Right cardiac atrium (tissue), 5 donors: ENCODE measurements at regions not wholly inside any gene's neighbourhood (a gene's known extent, or its start where the extent isn't known, plus 50 kb on each side); places are given as distances from the start of the nearest gene placed in this dataset.

Source experiments
- ATAC-seq, 2 donors: fragments of 200-7000 bp; cut with Tn5 transposase; one replicate each; pipeline versions ENCODE4 v1.8.0 to v1.9.1; 2020; ENCODE audit warnings: moderate library complexity in 2 of 2, mild to moderate bottlenecking in 1 of 2
- DNase-seq, 3 donors: peaks; one replicate each; pipeline ENCODE4 v3.0.0-alpha.2; 2020
- H3K27ac ChIP-seq: one replicate; pipeline ENCODE4 v1.5.1; 2013; ENCODE audit warnings: mild to moderate bottlenecking, low read length, control low read depth, moderate library complexity
- H3K27me3 ChIP-seq: one replicate; pipeline ENCODE4 v1.6.1; 2013; ENCODE audit not compliant: control insufficient read depth, insufficient read depth
- H3K4me1 ChIP-seq: one replicate; pipeline ENCODE4 v1.6.1; 2013; ENCODE audit warnings: low read length; ENCODE audit not compliant: control insufficient read depth, insufficient read depth
- H3K4me3 ChIP-seq: one replicate; pipeline ENCODE4 v1.5.1; 2013; ENCODE audit warnings: low read length, control low read depth
- H3K9me3 ChIP-seq: one replicate; pipeline ENCODE4 v1.6.1; 2013; ENCODE audit warnings: low read length; ENCODE audit not compliant: control insufficient read depth
- WGBS: extraction: QIAGEN DNeasy Blood & Tissue Kit; methylation state at CpG from one replicate; pipeline ENCODE4 v1.1.7; 2013; 5-methylcytosine and 5-hydroxymethylcytosine counted together
- intact Hi-C, 4 donors: fragments of 100-400 bp; cut with DNase I; formaldehyde crosslinking; loops; one replicate each; pipeline versions ENCODE4 v1.11.0 to v1.14.0; 2022 to 2023
- donor health status: healthy with polysubstance abuse.
- donor health status: DM: no; HTN: yes; CAD: no.
- donor health status: DM: no; HTN: no; CAD: no.
- donor health status: DM: no; HTN: yes; CAD: no; lungs with severe emphysema.
- donor health status: DM: yes; HTN: yes; CAD: no.

- no peak for ATAC-seq
- no peak for DNase-seq
- no peak overlapping the region for H3K27ac ChIP-seq
- H3K9me3 ChIP-seq: no peaks in the 10 kb centered on the region
- WGBS: 59% methylated on average over 3 of the region's 3 CpGs
- intact Hi-C loops: no loop called here
- no peak overlapping the region for H3K4me3 ChIP-seq
- peaks cover 14% of the 10 kb centered on the region for H3K4me1 ChIP-seq
- H3K27me3 ChIP-seq: no peaks in the 10 kb centered on the region
Measured at GRCh38 chr2:71749671-71750101, 296.3 kb downstream of the DYSF start.

GRCh38 chr2:71748227-71748626 lies 294.9 kb downstream of the DYSF start:
- Histone ChIP-seq H3K27me3 (no peaks in the 10 kb centered on the region), H3K27ac (peak overlapping the region; percentile 62), H3K9me3 (no peaks in the 10 kb centered on the region), H3K4me3 (no peak overlapping the region), H3K4me1 (peaks cover 21% of the 10 kb centered on the region)
- WGBS: 58% methylated on average over 5 of the region's 5 CpGs
- DNase-seq: peak; percentile 66 to 88 (median 86)
- ATAC-seq: peak; percentile 67 to 82
- intact Hi-C loops: no loop called here

- Histone ChIP-seq H3K27ac (peak overlapping the region; percentile 62), H3K27me3 (no peaks in the 10 kb centered on the region), H3K4me1 (peaks cover 22% of the 10 kb centered on the region), H3K9me3 (no peaks in the 10 kb centered on the region), H3K4me3 (no peak overlapping the region)
- intact Hi-C loops: no loop called here
- no peak for ATAC-seq
- WGBS: 90% methylated on average over 4 of the region's 4 CpGs
- DNase-seq: no peak
Measured at GRCh38 chr2:71747559-71747958, 294.2 kb downstream of the DYSF start.

- Histone ChIP-seq H3K4me3 (no peak overlapping the region), H3K27ac (peak overlapping the region; percentile 1), H3K27me3 (no peaks in the 10 kb centered on the region), H3K9me3 (no peaks in the 10 kb centered on the region), H3K4me1 (peaks cover 25% of the 10 kb centered on the region)
- ATAC-seq: peak; percentile 83
- peak; percentile 78 to 90 (median 88) for DNase-seq
- intact Hi-C loops: no loop called here
- 32% methylated on average over 13 of the region's 13 CpGs for WGBS
Measured at GRCh38 chr2:71746946-71747501, 293.7 kb downstream of the DYSF start.

GRCh38 chr2:71744781-71745180 lies 291.4 kb downstream of the DYSF start:
- Histone ChIP-seq H3K4me3 (no peak overlapping the region), H3K27me3 (no peaks in the 10 kb centered on the region), H3K4me1 (peaks cover 23% of the 10 kb centered on the region), H3K9me3 (no peaks in the 10 kb centered on the region), H3K27ac (no peak overlapping the region)
- intact Hi-C loops: no loop called here
- 92% methylated on average over 6 of the region's 6 CpGs for WGBS
- DNase-seq (no peak), ATAC-seq (no peak)

GRCh38 chr2:71743995-71744675 lies 290.8 kb downstream of the DYSF start:
- ATAC-seq (no peak), DNase-seq (no peak)
- 94% methylated on average over 6 of the region's 6 CpGs for WGBS
- Histone ChIP-seq H3K9me3 (no peaks in the 10 kb centered on the region), H3K27ac (no peak overlapping the region), H3K4me1 (peaks cover 21% of the 10 kb centered on the region), H3K27me3 (no peaks in the 10 kb centered on the region), H3K4me3 (no peak overlapping the region)
- intact Hi-C loops: no loop called here

GRCh38 chr2:71742953-71743601 lies 289.7 kb downstream of the DYSF start:
- Histone ChIP-seq H3K4me1 (peaks cover 19% of the 10 kb centered on the region), H3K27ac (no peak overlapping the region), H3K4me3 (no peak overlapping the region), H3K9me3 (no peaks in the 10 kb centered on the region), H3K27me3 (no peaks in the 10 kb centered on the region)
- 70% methylated on average over 16 of the region's 16 CpGs for WGBS
- intact Hi-C loops: no loop called here
- peak; percentile 82 to 85 for ATAC-seq
- peak; percentile 82 to 90 (median 87) for DNase-seq

- 79% methylated on average over 4 of the region's 4 CpGs for whole genome bisulfite sequencing
- Histone ChIP-seq H3K4me1 (peaks cover 3% of the 10 kb centered on the region), H3K9me3 (no peaks in the 10 kb centered on the region), H3K27ac (no peak overlapping the region), H3K27me3 (no peaks in the 10 kb centered on the region), H3K4me3 (no peak overlapping the region)
- intact Hi-C loops: no loop called here
- no peak for DNase-seq
- peak; percentile 27 to 53 for ATAC-seq
Measured at GRCh38 chr2:71736986-71737385, 283.6 kb downstream of the DYSF start.

- peak; percentile 73 to 86 for ATAC-seq
- H3K4me1 ChIP-seq: peaks cover 3% of the 10 kb centered on the region
- intact Hi-C loops: no loop called here
- DNase-seq: peak; percentile 52 to 77 (median 65)
- no peaks in the 10 kb centered on the region for H3K27me3 ChIP-seq
- no peaks in the 10 kb centered on the region for H3K9me3 ChIP-seq
- no peak overlapping the region for H3K27ac ChIP-seq
- H3K4me3 ChIP-seq: no peak overlapping the region
- 50% methylated on average over 13 of the region's 13 CpGs for WGBS
Measured at GRCh38 chr2:71736091-71736861, 282.9 kb downstream of the DYSF start.
